ENCODE measurements at regions not wholly inside any gene's neighbourhood (a gene's known extent, or its start where the extent isn't known, plus 50 kb on each side); places are given as distances from the start of the nearest gene placed in this dataset.
"Not testable (repeated sequence)": the region's sequence is repeated elsewhere in the genome, so short reads cannot be mapped to it uniquely, and the experiment has no call there.

- DNase-seq: no peak
These were observed 51.3 kb upstream of the LARGE1 start for GRCh38 chr22:33971561-33971961.

GRCh38 chr22:33975841-33976240 lies 55.6 kb upstream of the LARGE1 start:
- no peak for DNase-seq

- DNase-seq: no peak
These were observed 63.3 kb upstream of the LARGE1 start for GRCh38 chr22:33983558-33983957.

- DNase-seq: no peak
These were observed 63.9 kb upstream of the LARGE1 start for GRCh38 chr22:33984211-33984610.

GRCh38 chr22:33984656-33985285 lies 64.5 kb upstream of the LARGE1 start:
- DNase-seq: no peak

GRCh38 chr22:33985506-33985905 lies 65.2 kb upstream of the LARGE1 start:
- DNase-seq: no peak

GRCh38 chr22:33986167-33986771 lies 66.0 kb upstream of the LARGE1 start:
- DNase-seq: no peak

GRCh38 chr22:33986954-33987353 lies 66.7 kb upstream of the LARGE1 start:
- no peak for DNase-seq

- not testable (repeated sequence) for DNase-seq
These were observed 69.0 kb upstream of the LARGE1 start for GRCh38 chr22:33989263-33989662.

- no peak for DNase-seq
These were observed 71.3 kb upstream of the LARGE1 start for GRCh38 chr22:33991620-33992019.

GRCh38 chr22:33996824-33997223 lies 76.5 kb upstream of the LARGE1 start:
- no peak for DNase-seq

GRCh38 chr22:34000879-34001526 lies 80.7 kb upstream of the LARGE1 start:
- no peak for DNase-seq

- no peak for DNase-seq
These were observed 81.6 kb upstream of the LARGE1 start for GRCh38 chr22:34001701-34002466.

GRCh38 chr22:34004058-34004457 lies 83.8 kb upstream of the LARGE1 start:
- no peak for DNase-seq

- no peak for DNase-seq
These were observed 90.0 kb upstream of the LARGE1 start for GRCh38 chr22:34010259-34010658.

GRCh38 chr22:34015642-34016041 lies 95.4 kb upstream of the LARGE1 start:
- no peak for DNase-seq

GRCh38 chr22:34017205-34017604 lies 96.9 kb upstream of the LARGE1 start:
- DNase-seq: no peak

- DNase-seq: no peak
These were observed 99.0 kb upstream of the LARGE1 start for GRCh38 chr22:34019190-34019845.

- DNase-seq: no peak
These were observed 114.9 kb upstream of the LARGE1 start for GRCh38 chr22:34035209-34035608.

- DNase-seq: no peak
These were observed 116.7 kb upstream of the LARGE1 start for GRCh38 chr22:34036931-34037330.

- no peak for DNase-seq
These were observed 118.7 kb upstream of the LARGE1 start for GRCh38 chr22:34038801-34039555.

- no peak for DNase-seq
These were observed 125.0 kb upstream of the LARGE1 start for GRCh38 chr22:34045311-34045710.
